OCI-LY7 (cell line): ENCODE measurements at regions not wholly inside any gene's neighbourhood (a gene's known extent, or its start where the extent isn't known, plus 50 kb on each side); places are given as distances from the start of the nearest gene placed in this dataset.

Experiments
- CTCF ChIP-seq: fragments of 200-600 bp; sonication (generic); conservative IDR thresholded peaks from 2 replicates; pipeline ENCODE4 v1.5.1; 2014; ENCODE audit warnings: mild to moderate bottlenecking, antibody characterized with exemption, low read length, moderate library complexity, mixed read lengths
- EZH2phosphoT487 ChIP-seq: fragments of 200-600 bp; sonication (generic); IDR thresholded peaks from 2 replicates; pipeline ENCODE4 v1.6.1; 2018; ENCODE audit warnings: low read depth, borderline replicate concordance, mild to moderate bottlenecking, mixed run types, antibody characterized with exemption, low read length, moderate library complexity, mixed read lengths

DNA sequence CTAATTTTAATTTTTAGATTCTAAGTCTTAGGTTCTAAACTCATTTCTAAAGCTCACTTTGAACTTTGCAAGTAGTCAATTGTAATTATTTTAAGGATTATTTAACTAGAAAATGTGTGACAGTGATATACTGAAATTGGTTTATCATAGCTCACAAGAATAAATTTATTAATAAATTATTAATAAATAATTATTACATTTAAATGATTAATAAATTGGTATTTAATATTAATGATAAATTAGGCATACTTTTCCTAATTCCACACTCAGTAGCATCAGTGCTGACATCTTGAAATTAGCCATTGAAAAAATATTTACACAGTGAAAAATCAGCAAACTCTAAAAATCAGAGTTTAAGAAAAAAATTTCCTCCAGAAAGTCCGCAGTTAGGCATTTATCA is 433.7 kb downstream of the FIGN start:
- no peak for TF ChIP-seq CTCF
- TF ChIP-seq EZH2phosphoT487, result no peak
